ENCODE measurements at regions not wholly inside any gene's neighbourhood (a gene's known extent, or its start where the extent isn't known, plus 50 kb on each side); places are given as distances from the start of the nearest gene placed in this dataset.

- H3K4me3 ChIP-seq (ENCODE audit: low read depth, low read length): no peak overlapping the region
- POLR2A ChIA-PET: no interaction called here
- no peak for TF ChIP-seq BCL6B (tag by site-specific recombination; IDR thresholded peaks at IDR 0.05)
- TF ChIP-seq, protein P1, sequence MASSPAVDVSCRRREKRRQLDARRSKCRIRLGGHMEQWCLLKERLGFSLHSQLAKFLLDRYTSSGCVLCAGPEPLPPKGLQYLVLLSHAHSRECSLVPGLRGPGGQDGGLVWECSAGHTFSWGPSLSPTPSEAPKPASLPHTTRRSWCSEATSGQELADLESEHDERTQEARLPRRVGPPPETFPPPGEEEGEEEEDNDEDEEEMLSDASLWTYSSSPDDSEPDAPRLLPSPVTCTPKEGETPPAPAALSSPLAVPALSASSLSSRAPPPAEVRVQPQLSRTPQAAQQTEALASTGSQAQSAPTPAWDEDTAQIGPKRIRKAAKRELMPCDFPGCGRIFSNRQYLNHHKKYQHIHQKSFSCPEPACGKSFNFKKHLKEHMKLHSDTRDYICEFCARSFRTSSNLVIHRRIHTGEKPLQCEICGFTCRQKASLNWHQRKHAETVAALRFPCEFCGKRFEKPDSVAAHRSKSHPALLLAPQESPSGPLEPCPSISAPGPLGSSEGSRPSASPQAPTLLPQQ (tag by site-specific recombination; IDR thresholded peaks at IDR 0.05): no peak
- TF ChIP-seq ZNF311 (tag by site-specific recombination; IDR thresholded peaks at IDR 0.05; ENCODE audit: borderline replicate concordance): no peak
- no peak for TF ChIP-seq ZBTB17 (tag by site-specific recombination; IDR thresholded peaks at IDR 0.05)
- no peak for TF ChIP-seq TRIM28 (IDR thresholded peaks at IDR 0.05; ENCODE audit: borderline replicate concordance, low read length)
- TF ChIP-seq ZNF707 (tag by site-specific recombination; IDR thresholded peaks at IDR 0.05): no peak
- TF ChIP-seq ZBTB48 (tag by site-specific recombination; IDR thresholded peaks at IDR 0.05): no peak
- TF ChIP-seq ELK4 (IDR thresholded peaks at IDR 0.05; ENCODE audit: borderline replicate concordance, low read depth, low read length): no peak
- TF ChIP-seq ZSCAN18 (tag by site-specific recombination; IDR thresholded peaks at IDR 0.05): no peak
- no peak for TF ChIP-seq ZNF280D (tag by site-specific recombination; IDR thresholded peaks at IDR 0.05)
- TF ChIP-seq REPIN1 (tag by site-specific recombination; IDR thresholded peaks at IDR 0.05; ENCODE audit: low read depth): no peak
- TF ChIP-seq ZNF2 (tag by site-specific recombination; IDR thresholded peaks at IDR 0.05): no peak
- TF ChIP-seq ZNF341 (tag by site-specific recombination; IDR thresholded peaks at IDR 0.05; ENCODE audit: low read depth): no peak
- TF ChIP-seq TSHZ1 (tag by site-specific recombination; IDR thresholded peaks at IDR 0.05; ENCODE audit: borderline replicate concordance): no peak
- TF ChIP-seq, protein P2, sequence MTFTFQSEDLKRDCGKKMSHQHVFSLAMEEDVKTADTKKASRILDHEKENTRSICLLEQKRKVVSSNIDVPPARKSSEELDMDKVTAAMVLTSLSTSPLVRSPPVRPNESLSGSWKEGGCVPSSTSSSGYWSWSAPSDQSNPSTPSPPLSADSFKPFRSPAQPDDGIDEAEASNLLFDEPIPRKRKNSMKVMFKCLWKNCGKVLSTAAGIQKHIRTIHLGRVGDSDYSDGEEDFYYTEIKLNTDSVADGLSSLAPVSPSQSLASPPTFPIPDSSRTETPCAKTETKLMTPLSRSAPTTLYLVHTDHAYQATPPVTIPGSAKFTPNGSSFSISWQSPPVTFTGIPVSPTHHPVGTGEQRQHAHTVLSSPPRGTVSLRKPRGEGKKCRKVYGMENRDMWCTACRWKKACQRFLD (tag by site-specific recombination; IDR thresholded peaks at IDR 0.05): no peak
- no peak for TF ChIP-seq CTCF (tag by site-specific recombination; IDR thresholded peaks at IDR 0.05)
- no peak for TF ChIP-seq ZNF37A (tag by site-specific recombination; IDR thresholded peaks at IDR 0.05)
- H3K36me3 ChIP-seq (ENCODE audit: control insufficient read depth in 2 of 2, insufficient read depth in 1 of 2, low read length in 2 of 2): no peaks in the 10 kb centered on the region
- no peaks in the 10 kb centered on the region for H3K4me1 ChIP-seq (ENCODE audit: control insufficient read depth, insufficient read depth, low read length)
- H3K27ac ChIP-seq (ENCODE audit: extremely low read depth, low read depth, low read length): no peak overlapping the region
- CTCF ChIA-PET: no interaction called here
- H3K9me3 ChIP-seq (ENCODE audit: control insufficient read depth, insufficient read depth, low read depth, low read length): no peaks in the 10 kb centered on the region; the same call in 1 of the 2 replicates
These were observed 66.7 kb upstream of the SLC14A2 start for GRCh38 chr18:45548614-45549013.

All from HEK293 (cell line).